Duodenal mucosa (tissue), 2 donors: ENCODE measurements at regions not wholly inside any gene's neighbourhood (a gene's known extent, or its start where the extent isn't known, plus 50 kb on each side); places are given as distances from the start of the nearest gene placed in this dataset.

ENCODE experiments used
- H3K27ac ChIP-seq: one replicate; pipeline ENCODE4 v1.7.0; 2013; ENCODE audit warnings: low read depth, low read length
- H3K27me3 ChIP-seq, 2 donors: one replicate each; pipeline ENCODE4 v1.7.0; 2013; ENCODE audit warnings: low read length in 2 of 2, control low read depth in 1 of 2; ENCODE audit not compliant: insufficient read depth in 2 of 2, control insufficient read depth in 1 of 2
- H3K36me3 ChIP-seq, 2 donors: one replicate each; pipeline ENCODE4 v1.7.0; 2013; ENCODE audit warnings: low read length in 2 of 2, control low read depth in 1 of 2; ENCODE audit not compliant: insufficient read depth in 2 of 2, control insufficient read depth in 1 of 2
- H3K4me1 ChIP-seq, 2 donors: one replicate each; pipeline ENCODE4 v1.7.0; 2013; ENCODE audit warnings: low read length in 2 of 2, control low read depth in 1 of 2; ENCODE audit not compliant: insufficient read depth in 2 of 2, control insufficient read depth in 1 of 2
- H3K4me3 ChIP-seq, 2 donors: one replicate each; pipeline ENCODE4 v1.7.0; 2013; ENCODE audit warnings: low read length in 2 of 2, low read depth in 1 of 2
- H3K9ac ChIP-seq, 2 donors: one replicate each; pipeline ENCODE4 v1.7.0; 2013; ENCODE audit warnings: low read length in 2 of 2, low read depth in 1 of 2
- H3K9me3 ChIP-seq, 2 donors: one replicate each; pipeline ENCODE4 v1.7.0; 2013; ENCODE audit warnings: low read length in 2 of 2, control low read depth in 1 of 2; ENCODE audit not compliant: control insufficient read depth in 1 of 2

DNA sequence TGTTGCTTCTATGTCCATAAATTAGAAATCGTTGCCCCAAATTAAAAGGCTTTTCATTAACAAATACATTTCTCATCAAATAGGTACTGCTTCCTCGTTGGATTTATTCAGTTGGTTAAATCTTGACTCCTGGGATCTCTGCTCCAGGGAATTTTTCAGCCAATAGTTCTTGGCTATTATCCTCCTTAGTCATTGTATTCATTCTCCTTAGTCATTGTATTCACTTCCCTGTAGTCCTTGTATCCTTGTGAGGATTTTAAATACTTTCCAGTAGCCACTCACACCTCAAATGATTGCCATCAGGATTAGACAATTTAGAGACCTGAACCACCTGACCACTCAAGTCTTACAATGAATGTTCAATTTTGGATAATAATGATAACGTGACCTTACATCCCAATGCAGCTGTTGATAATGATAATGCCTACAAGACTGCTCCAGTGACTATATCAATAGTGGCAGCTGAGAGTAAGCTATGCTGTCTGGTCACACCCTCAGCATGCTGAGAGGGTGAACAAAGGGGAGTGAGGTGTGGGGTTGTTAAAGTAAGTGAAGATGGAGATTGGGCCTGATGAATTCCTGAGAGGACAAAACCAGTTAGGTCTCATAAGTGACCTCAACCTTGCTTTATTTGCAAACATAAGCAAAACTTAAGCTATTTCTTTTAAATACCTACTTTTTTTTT lies 193.7 kb upstream of the RTL1 start:
- Histone ChIP-seq H3K36me3 (no peaks in the 10 kb centered on the region), H3K4me3 (no peak overlapping the region), H3K9ac (no peak overlapping the region), H3K27me3 (peaks cover 0 to 3% of the 10 kb centered on the region in 2 donors), H3K9me3 (peaks cover 5 to 7% of the 10 kb centered on the region in 2 donors), H3K27ac (no peak overlapping the region), H3K4me1 (no peaks in the 10 kb centered on the region)

DNA sequence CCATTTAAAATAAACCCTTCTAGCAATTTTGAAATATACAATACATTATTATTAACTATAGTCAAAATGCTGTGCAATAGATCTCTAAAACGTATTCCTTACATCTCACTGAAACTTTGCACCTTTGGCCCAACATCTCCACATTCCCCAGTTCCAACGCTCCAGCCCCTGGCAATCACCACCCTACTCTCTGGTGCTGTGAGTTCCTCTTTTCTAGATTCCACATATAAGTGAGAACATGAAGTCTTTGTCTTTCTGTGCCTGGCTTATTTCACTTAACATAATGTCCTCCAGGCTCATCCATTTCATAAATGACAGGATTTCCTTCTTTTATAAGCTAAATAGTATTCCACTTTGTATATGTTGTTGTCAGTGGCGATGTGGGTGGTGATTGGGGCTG lies 194.7 kb upstream of the RTL1 start:
- Histone ChIP-seq H3K4me3 (no peak overlapping the region), H3K27ac (no peak overlapping the region), H3K9ac (no peak overlapping the region), H3K27me3 (peaks cover 0 to 3% of the 10 kb centered on the region in 2 donors), H3K4me1 (no peaks in the 10 kb centered on the region), H3K36me3 (no peaks in the 10 kb centered on the region), H3K9me3 (peaks cover 5 to 7% of the 10 kb centered on the region in 2 donors)

DNA sequence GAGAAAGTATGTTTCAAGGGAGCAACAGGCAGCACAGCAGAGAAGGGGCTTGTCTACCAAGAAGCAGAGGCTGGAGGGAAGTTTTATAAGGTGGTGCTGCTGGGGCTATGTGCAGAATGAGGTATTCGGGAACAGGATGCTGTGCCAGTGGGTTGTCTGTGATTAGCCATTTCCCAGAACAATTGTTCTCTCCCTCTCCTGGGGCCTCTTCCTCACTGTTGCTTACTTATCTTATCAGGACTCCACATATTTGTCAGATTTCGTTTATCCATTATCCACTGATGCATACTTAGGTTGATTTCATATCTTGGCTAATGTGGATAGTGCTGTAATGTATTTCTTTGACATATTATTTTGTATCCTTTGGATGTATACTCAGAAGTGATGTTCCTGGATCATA lies 195.1 kb upstream of the RTL1 start:
- H3K9me3 ChIP-seq = peaks cover 5 to 7% of the 10 kb centered on the region in 2 donors
- peaks cover 0 to 3% of the 10 kb centered on the region in 2 donors for H3K27me3 ChIP-seq
- H3K27ac ChIP-seq = no peak overlapping the region
- no peak overlapping the region for H3K9ac ChIP-seq
- no peak overlapping the region for H3K4me3 ChIP-seq
- no peaks in the 10 kb centered on the region for H3K36me3 ChIP-seq
- no peaks in the 10 kb centered on the region for H3K4me1 ChIP-seq

DNA sequence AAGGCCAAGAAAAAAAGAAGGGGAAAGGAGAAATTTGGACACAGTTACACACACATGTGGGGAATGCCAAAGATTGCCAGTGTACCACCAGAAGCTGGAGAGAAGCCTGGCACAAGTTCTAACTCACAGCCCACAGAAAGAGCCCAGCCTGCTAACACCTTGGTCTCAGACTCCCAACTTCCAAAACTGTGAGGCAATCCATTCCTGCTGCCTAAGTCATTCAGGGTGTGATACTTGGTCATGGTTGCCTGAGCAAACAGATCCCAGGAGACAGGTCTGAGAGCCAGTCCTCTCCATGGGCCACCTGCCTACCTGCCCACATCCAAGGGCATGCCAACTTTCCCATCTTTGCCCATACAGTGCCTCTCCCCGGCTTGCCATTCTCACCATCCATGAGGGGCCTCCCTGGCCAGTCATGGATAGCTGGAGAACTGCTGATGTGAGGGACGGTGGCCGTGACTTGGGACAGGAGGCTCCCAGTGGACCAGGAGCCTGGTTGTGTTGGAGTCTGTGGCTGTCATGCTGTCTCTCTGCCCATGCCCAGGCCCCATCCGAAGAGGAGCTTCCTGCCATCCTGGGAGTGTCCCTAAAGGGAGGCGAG lies 198.0 kb upstream of the RTL1 start:
- Histone ChIP-seq H3K9me3 (peaks cover 5 to 7% of the 10 kb centered on the region in 2 donors), H3K27me3 (no peaks in the 10 kb centered on the region), H3K9ac (no peak overlapping the region), H3K4me1 (no peaks in the 10 kb centered on the region), H3K4me3 (no peak overlapping the region), H3K36me3 (no peaks in the 10 kb centered on the region), H3K27ac (no peak overlapping the region)

DNA sequence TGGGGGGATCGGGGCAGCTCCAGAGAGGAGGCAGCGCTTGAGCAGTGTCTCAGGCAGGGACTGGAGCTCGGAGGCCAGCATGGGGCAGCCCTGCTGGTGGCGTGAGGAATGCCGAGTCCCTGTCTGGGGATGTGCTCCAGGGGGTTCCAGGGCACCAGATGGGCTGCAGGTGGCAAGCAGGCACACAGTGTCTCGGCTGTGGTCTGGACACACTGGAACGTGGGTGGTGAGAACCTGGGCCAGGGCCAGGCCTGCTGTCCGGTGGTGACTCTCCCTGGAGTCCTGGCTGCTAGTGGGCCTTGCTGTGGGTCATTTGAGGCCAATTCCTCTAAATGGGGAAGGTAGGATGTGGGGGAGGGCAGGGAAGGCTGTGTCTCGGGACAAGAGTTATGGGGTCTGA lies 199.4 kb upstream of the RTL1 start:
- Histone ChIP-seq H3K9me3 (peaks cover 5 to 7% of the 10 kb centered on the region in 2 donors), H3K9ac (no peak overlapping the region)

DNA sequence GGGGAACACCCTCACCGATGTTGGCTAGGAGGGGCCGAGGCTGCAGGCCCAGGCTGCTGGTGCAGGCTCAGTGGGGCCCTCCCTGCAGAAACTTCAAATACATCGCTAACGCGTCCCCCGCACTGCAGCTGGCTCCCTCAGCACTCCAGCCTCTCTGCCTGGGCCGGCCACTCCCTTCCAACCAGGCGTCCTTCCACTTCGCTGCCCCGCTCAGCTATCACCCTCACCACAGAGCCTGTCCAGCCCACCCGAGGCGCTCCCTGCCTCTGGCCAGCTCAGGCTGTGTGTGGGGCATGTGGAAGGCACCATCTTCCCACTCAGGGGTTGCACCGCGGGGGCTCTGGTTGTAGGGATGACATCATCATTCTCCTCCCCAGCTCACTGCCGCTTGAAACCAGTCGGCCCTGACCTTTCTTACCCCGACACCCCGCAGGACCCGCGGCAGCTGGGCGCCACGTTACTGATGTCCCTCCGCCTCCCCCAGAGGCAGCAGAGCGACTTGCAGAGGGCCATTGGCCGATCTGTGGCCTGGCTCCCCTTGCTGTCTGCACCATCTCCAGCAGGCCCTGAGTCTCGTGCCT lies 199.9 kb upstream of the RTL1 start:
- no peaks in the 10 kb centered on the region for H3K27me3 ChIP-seq
- peaks cover 5 to 7% of the 10 kb centered on the region in 2 donors for H3K9me3 ChIP-seq
- no peak overlapping the region for H3K4me3 ChIP-seq
- H3K36me3 ChIP-seq = no peaks in the 10 kb centered on the region
- H3K4me1 ChIP-seq = no peaks in the 10 kb centered on the region
- no peak overlapping the region for H3K27ac ChIP-seq
- H3K9ac ChIP-seq = no peak overlapping the region

More for the DNA sequence above, 199.4 kb upstream of the RTL1 start:
- no peak overlapping the region for H3K4me3 ChIP-seq
- no peaks in the 10 kb centered on the region for H3K27me3 ChIP-seq
- H3K4me1 ChIP-seq = no peaks in the 10 kb centered on the region
- no peaks in the 10 kb centered on the region for H3K36me3 ChIP-seq
- no peak overlapping the region for H3K27ac ChIP-seq

DNA sequence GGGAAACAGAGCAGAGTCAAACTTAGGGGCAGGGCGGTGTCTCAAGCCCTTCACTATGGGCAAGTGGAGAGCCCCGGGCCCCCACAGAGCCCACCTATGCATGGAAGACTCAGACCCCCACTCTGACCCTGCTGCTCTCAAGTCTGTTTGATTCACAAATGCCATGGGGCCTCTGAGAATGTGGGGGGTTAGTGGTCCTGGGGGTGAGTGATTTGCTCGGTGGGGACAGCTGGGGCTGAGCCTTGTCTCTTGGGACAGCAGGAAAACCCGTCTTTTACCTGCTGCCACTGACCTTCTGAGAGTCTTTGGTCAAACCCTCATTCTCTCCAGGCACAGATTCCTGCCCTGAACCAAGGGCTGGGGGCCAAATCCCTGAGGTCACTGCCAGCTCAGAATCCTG lies 201.0 kb upstream of the RTL1 start:
- peaks cover 5 to 7% of the 10 kb centered on the region in 2 donors for H3K9me3 ChIP-seq
- H3K4me1 ChIP-seq = no peaks in the 10 kb centered on the region
- H3K9ac ChIP-seq = no peak overlapping the region
- no peaks in the 10 kb centered on the region for H3K36me3 ChIP-seq
- no peak overlapping the region for H3K27ac ChIP-seq
- no peaks in the 10 kb centered on the region for H3K27me3 ChIP-seq
- no peak overlapping the region for H3K4me3 ChIP-seq

DNA sequence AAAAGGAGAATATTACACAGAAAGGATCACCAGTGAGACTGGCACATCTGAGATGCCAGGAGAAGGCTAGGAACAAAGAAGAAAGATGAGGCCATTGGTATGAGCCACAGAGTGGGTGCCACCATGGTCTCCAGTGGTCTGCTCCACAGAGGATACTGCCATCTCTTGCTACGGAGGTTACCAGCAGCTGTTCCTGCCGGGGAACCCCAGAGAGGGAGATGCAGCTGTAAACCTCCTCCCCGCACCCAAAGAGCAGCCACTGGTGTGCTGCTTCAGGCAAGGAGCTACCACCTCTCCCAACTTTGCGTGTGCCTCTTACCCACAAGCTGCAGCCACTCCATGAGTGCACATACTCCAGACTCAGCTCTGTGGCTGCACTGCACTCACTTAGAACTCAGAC lies 201.5 kb upstream of the RTL1 start:
- H3K27me3 ChIP-seq = no peaks in the 10 kb centered on the region
- no peak overlapping the region for H3K4me3 ChIP-seq
- H3K4me1 ChIP-seq = no peaks in the 10 kb centered on the region
- no peaks in the 10 kb centered on the region for H3K36me3 ChIP-seq
- peaks cover 4 to 5% of the 10 kb centered on the region in 2 donors for H3K9me3 ChIP-seq
- H3K27ac ChIP-seq = no peak overlapping the region
- no peak overlapping the region for H3K9ac ChIP-seq

DNA sequence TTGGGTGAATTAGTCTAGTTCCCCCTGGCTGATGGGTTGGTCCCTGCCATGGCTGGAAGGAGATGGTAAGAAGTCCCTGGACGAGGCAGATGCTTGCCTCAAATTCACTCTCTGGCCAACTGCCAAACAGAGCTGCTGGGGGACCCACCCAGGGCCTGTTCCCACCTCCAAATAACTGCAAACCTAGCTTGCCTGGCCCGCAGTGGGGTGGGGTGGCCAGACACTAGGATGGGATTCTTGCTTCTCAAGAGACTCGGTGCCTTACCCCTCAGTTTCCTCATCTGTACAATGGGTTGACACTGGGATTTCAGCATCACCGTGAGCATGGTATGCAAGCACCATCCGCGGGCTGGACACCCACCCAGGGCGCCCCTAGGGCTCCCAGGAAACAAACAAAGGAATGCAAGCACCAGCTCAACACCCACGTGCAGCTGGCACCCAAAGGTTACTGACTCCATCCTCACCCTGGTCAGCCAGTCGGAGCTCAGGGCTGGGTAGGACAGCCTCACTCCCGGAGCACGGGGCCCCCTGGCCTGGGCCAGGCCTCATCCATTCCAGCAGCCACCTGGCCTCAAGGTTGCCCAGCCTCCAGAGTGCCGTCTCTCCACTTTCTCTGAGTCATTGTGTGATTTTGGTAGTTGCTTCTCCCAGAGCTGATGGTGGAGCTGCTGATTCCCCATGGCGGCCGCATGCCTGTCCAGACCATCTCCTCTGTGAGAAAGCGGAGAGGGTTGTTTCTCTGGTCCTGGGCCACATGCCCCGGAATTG lies 205.2 kb upstream of the RTL1 start:
- Histone ChIP-seq H3K27me3 (no peaks in the 10 kb centered on the region), H3K4me3 (no peak overlapping the region), H3K9me3 (no peaks in the 10 kb centered on the region), H3K9ac (no peak overlapping the region), H3K4me1 (no peaks in the 10 kb centered on the region), H3K27ac (no peak overlapping the region), H3K36me3 (no peaks in the 10 kb centered on the region)

DNA sequence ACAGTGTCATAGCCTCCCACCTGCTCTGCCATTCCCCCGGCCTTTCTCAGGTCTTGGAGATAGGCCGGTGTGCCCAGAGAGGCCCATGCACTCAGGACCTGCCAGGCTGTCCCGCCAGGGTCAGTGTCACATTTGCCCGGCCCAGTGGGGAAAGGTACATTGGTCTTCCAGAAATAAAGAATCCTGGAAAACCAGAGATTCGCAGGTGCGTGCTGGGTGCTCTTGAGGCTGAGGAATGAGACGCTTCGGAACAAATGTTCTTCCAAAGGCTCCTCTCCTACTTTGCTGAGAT lies 205.8 kb upstream of the RTL1 start:
- Histone ChIP-seq H3K9me3 (no peaks in the 10 kb centered on the region), H3K4me1 (no peaks in the 10 kb centered on the region), H3K4me3 (no peak overlapping the region), H3K9ac (no peak overlapping the region), H3K36me3 (no peaks in the 10 kb centered on the region), H3K27ac (no peak overlapping the region), H3K27me3 (no peaks in the 10 kb centered on the region)
